ENCODE measurements at regions not wholly inside any gene's neighbourhood (a gene's known extent, or its start where the extent isn't known, plus 50 kb on each side); places are given as distances from the start of the nearest gene placed in this dataset.
A peak's percentile ranks its signal among the peaks of the same experiment; 100 is the strongest.
"Not testable (repeated sequence)": the region's sequence is repeated elsewhere in the genome, so short reads cannot be mapped to it uniquely, and the experiment has no call there.

GRCh38 chr6:140176306-140176705 lies 801.9 kb upstream of the CITED2 start:
- no peak for DNase-seq (ENCODE audit: low spot score in 2 of 2)
- no peak for FAIRE-seq

DNA sequence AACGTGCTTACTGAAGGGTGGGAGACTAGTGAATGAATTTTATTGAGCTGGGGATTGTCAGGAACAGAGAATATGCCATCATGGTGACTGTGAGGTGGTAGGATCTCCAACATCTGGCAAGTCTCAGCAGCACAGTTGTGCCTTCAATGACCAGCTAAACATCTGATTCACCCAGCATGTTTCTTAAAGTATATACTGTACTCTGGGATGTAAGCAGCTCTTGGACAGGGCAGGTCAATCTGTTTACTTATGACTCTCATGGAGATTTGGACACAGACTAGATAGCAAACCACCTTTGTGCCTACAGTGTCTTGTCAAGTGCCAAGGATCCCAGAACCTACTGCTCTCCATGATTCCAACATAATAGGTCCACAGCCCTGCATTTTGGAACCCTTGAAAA lies 801.0 kb upstream of the CITED2 start:
- FAIRE-seq (no peak), DNase-seq (ENCODE audit: low spot score in 2 of 2) (no peak)

GRCh38 chr6:140174524-140174923 lies 800.1 kb upstream of the CITED2 start:
- FAIRE-seq = no peak

DNA sequence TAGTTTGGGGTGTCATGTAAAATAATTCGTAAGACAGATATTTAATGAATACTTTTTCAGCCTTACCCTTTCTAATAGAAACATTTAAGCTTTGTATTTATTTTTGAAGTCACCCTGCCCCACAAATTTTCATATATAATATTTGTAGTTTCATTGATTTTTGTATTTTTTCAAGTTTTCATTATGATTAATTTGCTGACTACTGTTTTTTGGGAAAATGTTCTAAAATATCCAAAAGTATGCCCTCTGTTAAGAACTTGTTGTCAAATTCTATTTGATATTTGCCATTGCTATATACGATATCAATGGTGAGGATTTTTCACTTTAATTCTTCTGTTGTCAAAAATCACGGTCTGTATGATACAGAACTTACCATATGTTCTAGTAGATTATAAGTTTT lies 793.9 kb upstream of the CITED2 start:
- DNase-seq (ENCODE audit: low spot score in 2 of 2) (no peak), FAIRE-seq (no peak)

More at GRCh38 chr6:140174524-140174923, 800.1 kb upstream of the CITED2 start:
- no peak for DNase-seq (ENCODE audit: low spot score in 2 of 2)

GRCh38 chr6:140160909-140161308 lies 786.5 kb upstream of the CITED2 start:
- DNase-seq (ENCODE audit: low spot score in 2 of 2) = no peak
- peak; percentile 94 for FAIRE-seq

DNA sequence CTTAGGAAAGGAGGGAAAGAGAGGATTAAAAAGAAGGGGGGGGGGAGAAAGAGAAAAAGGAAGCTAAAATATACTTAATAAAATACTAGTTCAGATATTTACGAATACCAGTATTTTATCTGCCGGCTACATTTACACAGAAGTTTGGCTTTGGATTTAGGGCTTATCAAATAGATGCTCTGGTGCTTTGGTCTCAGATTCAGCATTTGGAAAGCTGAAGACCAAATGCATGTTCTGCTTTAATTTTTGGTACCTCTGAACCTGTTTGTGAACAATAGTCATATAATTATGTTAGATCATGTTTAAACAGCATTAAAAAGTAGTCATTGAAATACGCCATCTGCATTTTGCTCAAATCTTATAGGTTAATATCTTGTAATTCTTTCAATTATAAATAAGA lies 786.0 kb upstream of the CITED2 start:
- no peak for FAIRE-seq

DNA sequence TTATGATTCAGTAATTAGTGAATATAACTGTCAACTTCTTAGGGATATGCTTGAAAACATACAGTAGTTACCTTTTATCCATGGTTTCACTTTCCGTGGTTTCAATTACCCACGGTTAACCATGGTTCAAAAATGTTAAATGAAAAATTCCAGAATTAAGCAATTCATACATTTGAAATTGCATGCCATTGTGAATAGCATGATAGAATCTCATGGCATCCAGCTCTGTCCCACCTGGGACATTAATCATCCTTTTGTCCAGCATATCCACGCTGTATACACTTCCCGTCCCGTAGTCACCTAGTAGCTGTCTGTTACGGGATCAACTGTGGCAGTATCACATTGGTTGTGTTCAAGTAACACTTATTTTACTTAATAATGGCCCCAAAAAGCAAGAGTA lies 781.7 kb upstream of the CITED2 start:
- FAIRE-seq (no peak), DNase-seq (ENCODE audit: low spot score in 2 of 2) (no peak)

More for the DNA sequence above, 786.0 kb upstream of the CITED2 start:
- no peak for DNase-seq (ENCODE audit: low spot score in 2 of 2)

- no peak for FAIRE-seq
- no peak for DNase-seq (ENCODE audit: low spot score in 2 of 2)
Observed at GRCh38 chr6:140155451-140156126, 781.1 kb upstream of the CITED2 start.

GRCh38 chr6:140153703-140154102 lies 779.3 kb upstream of the CITED2 start:
- no peak for FAIRE-seq
- no peak for DNase-seq (ENCODE audit: low spot score in 2 of 2)

DNA sequence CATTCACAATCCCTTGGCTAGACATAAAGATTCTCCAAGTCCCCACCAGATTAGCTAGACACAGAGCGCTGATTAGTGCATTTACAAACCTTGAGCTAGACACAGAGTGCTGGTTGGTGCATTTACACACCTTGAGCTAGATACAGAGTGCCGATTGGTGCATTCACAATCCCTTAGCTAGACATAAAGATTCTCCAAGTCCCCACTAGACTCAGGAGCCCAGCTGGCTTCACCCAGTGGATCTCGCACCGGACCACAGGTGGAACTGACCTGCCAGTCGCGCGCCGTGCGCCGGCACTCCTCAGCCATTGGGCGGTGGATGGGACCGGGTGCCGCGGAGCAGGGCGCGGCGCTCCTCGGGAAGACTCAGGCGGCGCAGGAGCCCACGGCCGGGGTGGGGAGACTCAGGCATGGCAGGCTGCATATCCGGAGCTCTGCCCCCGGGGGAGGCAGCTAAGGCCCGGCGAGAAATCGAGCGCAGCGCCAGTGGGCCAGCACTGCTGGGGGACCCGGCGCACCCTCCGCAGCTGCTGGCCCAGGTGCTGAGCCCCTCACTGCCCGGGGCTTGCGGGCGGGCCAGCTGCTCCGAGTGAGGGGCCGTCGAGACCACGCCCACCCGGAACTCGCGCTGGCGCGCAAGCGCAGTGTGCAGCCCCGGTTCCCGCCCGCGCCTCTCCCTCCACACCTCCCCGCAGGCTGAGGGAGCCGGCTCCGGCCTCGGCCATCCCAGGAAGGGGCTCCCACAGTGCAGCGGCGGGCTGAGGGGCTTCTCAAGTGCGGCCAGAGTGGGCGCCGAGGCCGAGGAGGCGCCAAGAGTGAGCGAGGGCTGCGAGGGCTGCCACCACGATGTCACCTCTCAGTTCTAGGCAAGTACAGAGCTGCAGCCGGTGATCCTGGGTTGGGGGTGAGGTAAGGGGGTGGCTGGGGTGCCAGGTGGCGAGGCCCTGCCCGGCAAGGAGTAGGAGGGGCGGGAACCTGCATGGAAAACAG lies 773.7 kb upstream of the CITED2 start:
- DNase-seq (ENCODE audit: low spot score in 2 of 2); FAIRE-seq: not testable (repeated sequence)

GRCh38 chr6:140140891-140141290 lies 766.4 kb upstream of the CITED2 start:
- DNase-seq (ENCODE audit: low spot score in 2 of 2) (no peak), FAIRE-seq (peak; percentile 19)

DNA sequence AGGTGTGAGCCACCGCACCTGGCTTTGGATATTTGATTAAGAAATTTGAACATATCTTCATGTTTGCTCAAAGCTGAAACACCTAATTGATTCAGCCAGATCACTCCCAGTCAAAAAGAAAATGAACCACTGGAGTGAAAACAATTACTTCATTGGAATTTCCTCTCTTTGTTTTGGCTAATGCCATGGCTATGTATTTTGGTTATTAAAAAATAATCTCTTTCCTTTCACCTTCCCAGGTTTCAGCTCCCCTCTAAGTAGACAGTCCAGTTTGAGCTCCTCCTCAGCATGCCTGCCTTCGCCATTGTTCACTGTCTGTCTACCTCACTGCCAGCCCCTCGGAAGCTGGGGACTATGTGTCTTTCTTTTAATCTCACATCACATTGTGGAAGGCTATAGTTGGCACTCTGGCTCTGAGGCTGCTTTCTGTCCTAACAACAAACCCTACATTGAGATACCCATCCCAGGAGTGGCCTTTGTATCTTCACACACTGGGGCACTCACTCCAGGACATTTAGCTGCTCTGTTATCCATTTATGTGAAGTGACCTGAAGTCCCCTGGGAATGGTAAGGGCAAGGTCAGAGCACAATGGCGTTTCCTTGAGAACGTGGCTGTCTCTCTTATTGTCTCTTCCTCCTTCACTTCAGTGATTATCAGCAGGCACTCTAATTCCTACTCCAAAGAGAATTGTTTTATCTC lies 764.0 kb upstream of the CITED2 start:
- DNase-seq (ENCODE audit: low spot score in 2 of 2) (no peak), FAIRE-seq (no peak)

- FAIRE-seq (no peak), DNase-seq (ENCODE audit: low spot score in 2 of 2) (no peak)
Observed at GRCh38 chr6:140134224-140134623, 759.8 kb upstream of the CITED2 start.

GRCh38 chr6:140130074-140130473 lies 755.6 kb upstream of the CITED2 start:
- DNase-seq (ENCODE audit: low spot score in 2 of 2) (no peak), FAIRE-seq (no peak)

DNA sequence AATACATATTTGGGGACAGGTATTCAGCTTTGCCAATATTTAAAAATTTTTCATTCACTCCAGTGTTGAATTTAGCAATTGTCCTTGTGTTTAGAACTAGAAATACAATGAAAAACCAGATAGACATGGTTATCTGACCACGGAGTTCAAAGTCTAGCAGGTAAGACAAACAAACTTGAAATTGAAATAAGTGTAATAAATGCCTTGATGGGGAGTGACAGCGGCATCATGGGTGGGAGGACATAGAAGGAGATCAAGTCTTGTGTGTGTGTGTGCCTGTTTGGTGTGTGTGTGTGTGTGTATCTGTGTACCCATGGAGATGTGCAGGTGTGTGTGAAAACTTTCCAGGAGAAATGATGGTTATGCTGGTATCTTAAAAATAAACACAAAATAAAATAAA lies 750.0 kb upstream of the CITED2 start:
- no peak for FAIRE-seq
- DNase-seq (ENCODE audit: low spot score in 2 of 2) = no peak

- FAIRE-seq (no peak), DNase-seq (ENCODE audit: low spot score in 2 of 2) (no peak)
Observed at GRCh38 chr6:140108167-140108566, 733.7 kb upstream of the CITED2 start.

GRCh38 chr6:140107216-140107615 lies 732.8 kb upstream of the CITED2 start:
- FAIRE-seq (no peak), DNase-seq (ENCODE audit: low spot score in 2 of 2) (no peak)

DNA sequence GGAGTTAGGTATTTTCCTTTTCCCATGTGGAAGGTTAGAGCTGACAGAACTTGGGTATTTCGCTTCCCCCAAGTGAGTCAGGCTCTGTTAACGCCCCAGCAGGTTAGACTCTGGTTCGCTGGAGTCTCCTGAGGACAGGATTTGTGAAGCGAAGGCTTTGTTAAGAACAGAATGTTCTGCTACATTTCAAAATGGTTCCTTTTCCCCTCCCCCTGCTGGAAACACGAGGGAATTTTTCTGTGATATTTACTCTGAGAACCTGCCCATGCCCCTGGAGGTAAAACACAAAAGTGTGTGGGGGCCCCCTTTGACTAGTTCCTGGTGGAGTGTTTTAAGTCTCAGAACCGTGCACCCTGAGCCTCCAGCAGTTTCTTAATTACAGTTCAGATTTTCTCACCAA lies 731.4 kb upstream of the CITED2 start:
- FAIRE-seq = no peak
- no peak for DNase-seq (ENCODE audit: low spot score in 2 of 2)

DNA sequence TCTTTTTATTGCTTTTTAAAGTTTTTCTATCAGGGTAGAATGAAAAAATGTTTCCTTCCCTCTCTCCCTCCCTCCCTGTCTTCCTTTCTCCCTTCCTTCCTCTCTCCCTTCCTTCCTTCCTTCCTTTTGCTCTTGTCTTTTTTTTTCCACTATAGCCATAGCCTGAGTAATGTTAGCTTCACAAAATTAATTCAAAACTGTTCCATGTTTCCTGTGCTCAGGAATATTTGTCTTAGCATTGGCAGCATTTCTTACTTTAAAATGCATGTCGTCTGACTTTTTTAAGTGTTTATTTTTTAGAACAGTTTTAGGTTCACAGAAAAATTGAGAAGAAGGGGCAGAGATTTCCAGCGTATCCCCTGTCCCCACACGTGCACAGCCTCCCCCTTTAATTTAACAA lies 730.8 kb upstream of the CITED2 start:
- DNase-seq (ENCODE audit: low spot score in 2 of 2) (no peak), FAIRE-seq (no peak)

DNA sequence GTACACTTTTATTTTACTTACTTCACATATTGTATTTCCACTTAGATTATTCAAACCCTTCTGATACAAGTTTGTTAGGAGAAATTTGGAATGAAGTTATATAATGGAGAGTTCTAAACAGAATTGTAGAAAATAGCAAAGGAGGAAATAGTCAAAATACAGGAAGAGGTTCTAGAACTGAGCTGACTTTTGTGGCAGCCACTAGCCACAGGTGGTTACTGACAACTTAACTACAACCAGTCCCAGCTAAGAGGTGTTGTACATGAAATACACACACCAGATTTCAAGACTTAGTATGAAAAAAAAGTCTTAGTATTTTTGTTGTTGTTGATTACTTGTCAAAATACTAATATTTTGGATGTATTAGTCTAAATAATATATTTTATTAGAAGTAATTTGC lies 727.4 kb upstream of the CITED2 start:
- no peak for DNase-seq (ENCODE audit: low spot score in 2 of 2)
- no peak for FAIRE-seq

DNA sequence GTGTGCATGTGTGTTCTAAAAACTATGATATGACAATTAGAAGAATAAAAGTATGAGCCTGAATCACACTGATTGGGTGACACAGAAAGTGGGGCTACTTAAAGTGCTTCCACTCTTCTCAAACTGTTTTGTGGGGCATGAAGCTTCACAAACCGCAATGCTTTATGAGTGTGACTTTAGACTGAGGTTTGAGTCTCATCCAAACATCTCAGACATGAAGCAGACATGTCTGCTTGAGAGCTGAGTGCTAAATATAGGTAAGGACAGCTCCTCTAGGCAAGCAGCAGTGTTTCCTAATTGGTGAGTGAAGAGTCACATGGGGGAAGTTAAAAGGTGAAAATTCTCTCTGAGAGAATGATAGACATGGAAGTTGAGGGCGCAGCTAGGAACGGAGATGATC lies 726.9 kb upstream of the CITED2 start:
- no peak for DNase-seq (ENCODE audit: low spot score in 2 of 2)
- no peak for FAIRE-seq

All from frontal cortex (tissue), 3 donors.